Keratinocyte (primary cell): ENCODE measurements at regions not wholly inside any gene's neighbourhood (a gene's known extent, or its start where the extent isn't known, plus 50 kb on each side); places are given as distances from the start of the nearest gene placed in this dataset.

Experiments
- DNase-seq: peaks from one replicate; pipeline ENCODE4 v3.0.0-alpha.2; 2011; ENCODE audit warnings: low read depth, missing footprints, low spot score
- FAIRE-seq: peaks from 2 replicates; lab custom pipeline; 2011; peaks lifted over from hg19 to GRCh38; lab: Jason Lieb, UNC
- H2AFZ ChIP-seq: 2 replicates; pipeline ENCODE4 v1.6.0; 2012; ENCODE audit warnings: low read length, control low read depth, inconsistent platforms; ENCODE audit not compliant: control insufficient read depth
- H3K27ac ChIP-seq: 2 replicates; pipeline ENCODE4 v1.5.1; 2011; ENCODE audit warnings: low read length; ENCODE audit not compliant: control insufficient read depth, insufficient read depth
- H3K27me3 ChIP-seq: 3 replicates; pipeline ENCODE4 v1.6.0; 2011; ENCODE audit warnings: low read length; ENCODE audit not compliant: control insufficient read depth, insufficient read depth; ENCODE audit errors: extremely low read depth
- H3K36me3 ChIP-seq, 2 experiments: 2 replicates in 1 of 2; 3 replicates in 1 of 2; pipeline ENCODE4 v1.5.1; 2011; ENCODE audit warnings: low read length in 2 of 2, mild to moderate bottlenecking in 1 of 2; ENCODE audit not compliant: control insufficient read depth in 2 of 2, insufficient read depth in 2 of 2; ENCODE audit errors: extremely low read depth in 1 of 2
- H3K4me1 ChIP-seq: 3 replicates; pipeline ENCODE4 v1.5.1; 2011; ENCODE audit warnings: low read length; ENCODE audit not compliant: control insufficient read depth, insufficient read depth; ENCODE audit errors: extremely low read depth
- H3K4me2 ChIP-seq: 3 replicates; pipeline ENCODE4 v1.6.0; 2011; ENCODE audit warnings: low read depth, low read length; ENCODE audit not compliant: control insufficient read depth, insufficient read depth; ENCODE audit errors: extremely low read depth
- H3K4me3 ChIP-seq, 3 experiments: fragments of 200-600 bp in 1 of 3; sonication (generic) in 1 of 3; 2 replicates in 2 of 3; 3 replicates in 1 of 3; pipeline ENCODE4 v1.5.1; 2011 to 2016; ENCODE audit warnings: low read length in 3 of 3, mild to moderate bottlenecking in 3 of 3, control low read depth in 2 of 3, inconsistent platforms in 1 of 3, low read depth in 1 of 3, mixed read lengths in 1 of 3, mixed run types in 1 of 3, moderate library complexity in 1 of 3; ENCODE audit not compliant: control insufficient read depth in 2 of 3, insufficient read depth in 2 of 3; ENCODE audit errors: extremely low read depth in 1 of 3
- H3K79me2 ChIP-seq: 2 replicates; pipeline ENCODE4 v1.6.0; 2012; ENCODE audit warnings: low read length; ENCODE audit not compliant: control insufficient read depth, insufficient read depth
- H3K9ac ChIP-seq: 3 replicates; pipeline ENCODE4 v1.6.0; 2011; ENCODE audit warnings: low read length; ENCODE audit not compliant: control insufficient read depth, insufficient read depth; ENCODE audit errors: extremely low read depth
- H3K9me1 ChIP-seq: 3 replicates; pipeline ENCODE4 v1.6.0; 2011; ENCODE audit warnings: low read length; ENCODE audit not compliant: control insufficient read depth, insufficient read depth; ENCODE audit errors: extremely low read depth
- H3K9me3 ChIP-seq: 2 replicates; pipeline ENCODE4 v1.5.1; 2012; ENCODE audit warnings: low read depth, low read length; ENCODE audit not compliant: control insufficient read depth
- H4K20me1 ChIP-seq: 3 replicates; pipeline ENCODE4 v1.6.0; 2011; ENCODE audit warnings: low read length; ENCODE audit not compliant: control insufficient read depth, insufficient read depth; ENCODE audit errors: extremely low read depth
- CTCF ChIP-seq, 3 experiments: IDR thresholded peaks in 1 of 3; conservative IDR thresholded peaks in 1 of 3; optimal IDR thresholded peaks in 1 of 3; 2 replicates in 2 of 3; 3 replicates in 1 of 3; pipeline versions ENCODE3 to v1.5.1; 2011; ENCODE audit warnings: low read length in 3 of 3, mild to moderate bottlenecking in 3 of 3, moderate library complexity in 2 of 3, control low read depth in 1 of 3, inconsistent platforms in 1 of 3; ENCODE audit not compliant: insufficient read depth in 2 of 3; ENCODE audit errors: extremely low read depth in 1 of 3
- EZH2 ChIP-seq: IDR thresholded peaks from one replicate; pipeline ENCODE4 v1.6.1; 2012; ENCODE audit warnings: inconsistent platforms, mild to moderate bottlenecking, low read length, moderate library complexity
- dilution Hi-C: fragments of 300-500 bp; cut with MboI; formaldehyde crosslinking; loops from one replicate; pipeline ENCODE4 v1.7.0; 2020; ENCODE audit warnings: low sequenced_read_pairs; ENCODE audit not compliant: extremely low pct_ligation_motif_present

- FAIRE-seq = no peak
- no peaks in the 10 kb centered on the region for H3K9me3 ChIP-seq
- DNase-seq = no peak
Observed at GRCh38 chr1:222061711-222062359, 319.9 kb upstream of the DUSP10 start.

GRCh38 chr1:222060210-222060916 is 318.5 kb upstream of the DUSP10 start:
- Histone ChIP-seq H3K36me3 (no peaks in the 10 kb centered on the region), H3K9ac (no peak overlapping the region), H4K20me1 (no peaks in the 10 kb centered on the region), H3K9me3 (no peaks in the 10 kb centered on the region), H3K27ac (no peak overlapping the region), H3K27me3 (no peaks in the 10 kb centered on the region), H2AFZ (no peak overlapping the region), H3K4me3 (no peak overlapping the region), H3K4me1 (no peaks in the 10 kb centered on the region), H3K4me2 (no peak overlapping the region), H3K79me2 (no peaks in the 10 kb centered on the region), H3K9me1 (no peaks in the 10 kb centered on the region)
- FAIRE-seq (no peak), DNase-seq (no peak)
- dilution Hi-C loops = no loop called here
- no peak for TF ChIP-seq EZH2
- no peak for TF ChIP-seq CTCF (optimal IDR thresholded peaks at IDR 0.05 in 1 of 3, IDR thresholded peaks at IDR 0.05 in 1 of 3, conservative IDR thresholded peaks at IDR 0.05 in 1 of 3; ENCODE audit: extremely low read depth in 1 of 3, insufficient read depth in 2 of 3, low read length in 3 of 3)

More at GRCh38 chr1:222061711-222062359, 319.9 kb upstream of the DUSP10 start:
- Histone ChIP-seq H4K20me1 (no peaks in the 10 kb centered on the region), H3K4me2 (no peak overlapping the region), H3K9me1 (no peaks in the 10 kb centered on the region), H3K4me1 (no peaks in the 10 kb centered on the region), H3K27ac (no peak overlapping the region), H3K27me3 (no peaks in the 10 kb centered on the region), H3K79me2 (no peaks in the 10 kb centered on the region), H2AFZ (no peak overlapping the region), H3K9ac (no peak overlapping the region), H3K36me3 (no peaks in the 10 kb centered on the region), H3K4me3 (no peak overlapping the region)
- TF ChIP-seq CTCF (optimal IDR thresholded peaks at IDR 0.05 in 1 of 3, IDR thresholded peaks at IDR 0.05 in 1 of 3, conservative IDR thresholded peaks at IDR 0.05 in 1 of 3; ENCODE audit: extremely low read depth in 1 of 3, insufficient read depth in 2 of 3, low read length in 3 of 3) (no peak), EZH2 (no peak)
- dilution Hi-C loops = no loop called here
